ENCODE measurements at regions not wholly inside any gene's neighbourhood (a gene's known extent, or its start where the extent isn't known, plus 50 kb on each side); places are given as distances from the start of the nearest gene placed in this dataset.

DNA sequence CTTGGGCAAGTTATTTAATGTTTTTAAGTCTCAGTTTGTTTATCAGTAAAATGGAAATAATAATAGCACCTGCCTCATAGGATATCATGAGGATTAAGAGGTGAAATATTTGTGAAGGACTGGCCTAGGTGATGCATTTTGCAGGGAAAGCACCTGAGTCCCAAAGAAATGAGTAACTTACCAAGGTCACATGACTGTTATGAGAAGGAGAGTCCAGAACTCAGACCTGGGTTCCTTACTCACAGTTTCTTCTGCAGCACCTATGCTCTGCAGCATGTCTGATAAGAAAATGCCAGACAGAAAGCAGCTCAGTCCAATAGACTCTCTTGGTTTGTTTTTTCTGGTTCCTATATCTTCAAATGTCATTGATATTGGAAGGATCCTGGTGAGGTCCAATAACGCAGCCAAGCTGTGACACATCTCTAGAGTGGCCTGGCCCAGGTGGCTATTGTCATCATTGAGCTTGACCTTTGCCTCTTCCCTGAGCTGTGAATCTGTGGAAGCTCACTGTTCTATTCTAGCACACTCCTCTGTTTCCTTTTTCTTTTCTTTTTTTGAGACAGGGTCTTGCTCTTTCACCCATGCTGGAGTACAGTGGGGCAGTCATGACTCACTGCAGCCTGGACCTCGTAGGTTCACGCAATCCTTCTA lies 174.7 kb upstream of the NAV2 start:
- Histone ChIP-seq H3K27ac (ENCODE audit: low read length) (no peak overlapping the region), H3K4me1 (ENCODE audit: control insufficient read depth, insufficient read depth, low read length) (no peaks in the 10 kb centered on the region), H3K27me3 (ENCODE audit: control insufficient read depth, insufficient read depth, low read length) (peaks cover 9% of the 10 kb centered on the region), H3K4me3 (ENCODE audit: low read depth in 2 of 2, low read length in 2 of 2) (no peak overlapping the region), H3K9me3 (ENCODE audit: control insufficient read depth, insufficient read depth, low read depth, low read length) (no peaks in the 10 kb centered on the region), H3K36me3 (ENCODE audit: control insufficient read depth, insufficient read depth, low read length) (no peaks in the 10 kb centered on the region)
- ATAC-seq (no peak), DNase-seq (ENCODE audit: low read depth, low spot score) (no peak)
- no TSS peak for BruUV-seq (replicated peaks)
- intact Hi-C loops (cut with micrococcal nuclease; ENCODE audit: unreplicated experiment) (no loop called here), in situ Hi-C loops (cut with HindIII; ENCODE audit: low pct_unique_long_range_greater_than_20kb, low sequenced_read_pairs) (no loop called here)
- POLR2A ChIA-PET: no interaction called here
- CTCF ChIA-PET: no interaction called here
- TF ChIP-seq, protein P1, sequence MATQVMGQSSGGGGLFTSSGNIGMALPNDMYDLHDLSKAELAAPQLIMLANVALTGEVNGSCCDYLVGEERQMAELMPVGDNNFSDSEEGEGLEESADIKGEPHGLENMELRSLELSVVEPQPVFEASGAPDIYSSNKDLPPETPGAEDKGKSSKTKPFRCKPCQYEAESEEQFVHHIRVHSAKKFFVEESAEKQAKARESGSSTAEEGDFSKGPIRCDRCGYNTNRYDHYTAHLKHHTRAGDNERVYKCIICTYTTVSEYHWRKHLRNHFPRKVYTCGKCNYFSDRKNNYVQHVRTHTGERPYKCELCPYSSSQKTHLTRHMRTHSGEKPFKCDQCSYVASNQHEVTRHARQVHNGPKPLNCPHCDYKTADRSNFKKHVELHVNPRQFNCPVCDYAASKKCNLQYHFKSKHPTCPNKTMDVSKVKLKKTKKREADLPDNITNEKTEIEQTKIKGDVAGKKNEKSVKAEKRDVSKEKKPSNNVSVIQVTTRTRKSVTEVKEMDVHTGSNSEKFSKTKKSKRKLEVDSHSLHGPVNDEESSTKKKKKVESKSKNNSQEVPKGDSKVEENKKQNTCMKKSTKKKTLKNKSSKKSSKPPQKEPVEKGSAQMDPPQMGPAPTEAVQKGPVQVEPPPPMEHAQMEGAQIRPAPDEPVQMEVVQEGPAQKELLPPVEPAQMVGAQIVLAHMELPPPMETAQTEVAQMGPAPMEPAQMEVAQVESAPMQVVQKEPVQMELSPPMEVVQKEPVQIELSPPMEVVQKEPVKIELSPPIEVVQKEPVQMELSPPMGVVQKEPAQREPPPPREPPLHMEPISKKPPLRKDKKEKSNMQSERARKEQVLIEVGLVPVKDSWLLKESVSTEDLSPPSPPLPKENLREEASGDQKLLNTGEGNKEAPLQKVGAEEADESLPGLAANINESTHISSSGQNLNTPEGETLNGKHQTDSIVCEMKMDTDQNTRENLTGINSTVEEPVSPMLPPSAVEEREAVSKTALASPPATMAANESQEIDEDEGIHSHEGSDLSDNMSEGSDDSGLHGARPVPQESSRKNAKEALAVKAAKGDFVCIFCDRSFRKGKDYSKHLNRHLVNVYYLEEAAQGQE (IDR thresholded peaks at IDR 0.05; ENCODE audit: insufficient read depth in 1 of 2, low read depth in 2 of 2, low read length in 1 of 2): no peak
- TF ChIP-seq TCF7L2 (IDR thresholded peaks at IDR 0.05; ENCODE audit: low read depth, low read length) (no peak), POLR2AphosphoS5 (IDR thresholded peaks at IDR 0.05; ENCODE audit: low read depth, low read length) (no peak), SIN3A (IDR thresholded peaks at IDR 0.05; ENCODE audit: borderline replicate concordance, insufficient read depth, low read depth, low read length) (no peak)
- TF ChIP-seq, protein P2, sequence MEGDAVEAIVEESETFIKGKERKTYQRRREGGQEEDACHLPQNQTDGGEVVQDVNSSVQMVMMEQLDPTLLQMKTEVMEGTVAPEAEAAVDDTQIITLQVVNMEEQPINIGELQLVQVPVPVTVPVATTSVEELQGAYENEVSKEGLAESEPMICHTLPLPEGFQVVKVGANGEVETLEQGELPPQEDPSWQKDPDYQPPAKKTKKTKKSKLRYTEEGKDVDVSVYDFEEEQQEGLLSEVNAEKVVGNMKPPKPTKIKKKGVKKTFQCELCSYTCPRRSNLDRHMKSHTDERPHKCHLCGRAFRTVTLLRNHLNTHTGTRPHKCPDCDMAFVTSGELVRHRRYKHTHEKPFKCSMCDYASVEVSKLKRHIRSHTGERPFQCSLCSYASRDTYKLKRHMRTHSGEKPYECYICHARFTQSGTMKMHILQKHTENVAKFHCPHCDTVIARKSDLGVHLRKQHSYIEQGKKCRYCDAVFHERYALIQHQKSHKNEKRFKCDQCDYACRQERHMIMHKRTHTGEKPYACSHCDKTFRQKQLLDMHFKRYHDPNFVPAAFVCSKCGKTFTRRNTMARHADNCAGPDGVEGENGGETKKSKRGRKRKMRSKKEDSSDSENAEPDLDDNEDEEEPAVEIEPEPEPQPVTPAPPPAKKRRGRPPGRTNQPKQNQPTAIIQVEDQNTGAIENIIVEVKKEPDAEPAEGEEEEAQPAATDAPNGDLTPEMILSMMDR (IDR thresholded peaks at IDR 0.05): no peak

DNA sequence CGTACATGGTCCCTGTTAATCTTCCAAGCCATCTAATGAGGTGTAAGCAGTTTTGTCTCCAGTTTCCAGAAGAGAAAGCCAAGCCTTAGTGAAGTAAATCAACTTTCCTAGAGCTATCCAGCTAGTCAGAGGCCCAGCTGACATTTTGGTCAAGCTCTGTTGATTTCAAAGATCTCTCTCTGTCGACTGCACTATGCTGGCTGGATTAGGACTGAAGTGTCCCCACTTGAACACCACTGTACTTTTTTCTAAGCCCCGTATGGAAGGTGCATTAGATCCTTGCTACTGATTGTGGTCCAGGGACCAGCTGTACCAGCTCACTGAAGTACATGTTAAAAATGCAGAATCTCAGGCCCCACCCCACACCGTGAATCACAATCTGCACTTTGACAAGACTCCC lies 176.5 kb upstream of the NAV2 start:
- CTCF ChIA-PET: no interaction called here
- Histone ChIP-seq H3K4me3 (ENCODE audit: low read depth in 2 of 2, low read length in 2 of 2) (no peak overlapping the region), H3K4me1 (ENCODE audit: control insufficient read depth, insufficient read depth, low read length) (no peaks in the 10 kb centered on the region), H3K27me3 (ENCODE audit: control insufficient read depth, insufficient read depth, low read length) (peaks cover 11% of the 10 kb centered on the region), H3K9me3 (ENCODE audit: control insufficient read depth, insufficient read depth, low read depth, low read length) (no peaks in the 10 kb centered on the region), H3K36me3 (ENCODE audit: control insufficient read depth, insufficient read depth, low read length) (no peaks in the 10 kb centered on the region), H3K27ac (ENCODE audit: low read length) (no peak overlapping the region)
- no peak for DNase-seq (ENCODE audit: low read depth, low spot score)
- no TSS peak for BruUV-seq (replicated peaks)
- intact Hi-C loops (cut with micrococcal nuclease; ENCODE audit: unreplicated experiment): no loop called here
- no peak for TF ChIP-seq POLR2AphosphoS5 (IDR thresholded peaks at IDR 0.05; ENCODE audit: low read depth, low read length)
- TF ChIP-seq SIN3A (IDR thresholded peaks at IDR 0.05; ENCODE audit: borderline replicate concordance, insufficient read depth, low read depth, low read length): no peak
- TF ChIP-seq TCF7L2 (IDR thresholded peaks at IDR 0.05; ENCODE audit: low read depth, low read length): no peak
- TF ChIP-seq, protein P1 (IDR thresholded peaks at IDR 0.05; ENCODE audit: insufficient read depth in 1 of 2, low read depth in 2 of 2, low read length in 1 of 2): no peak
- TF ChIP-seq, protein P2 (IDR thresholded peaks at IDR 0.05): no peak
- in situ Hi-C loops (cut with HindIII; ENCODE audit: low pct_unique_long_range_greater_than_20kb, low sequenced_read_pairs): no loop called here
- POLR2A ChIA-PET: no interaction called here
- ATAC-seq: no peak
